ENCODE measurements at regions not wholly inside any gene's neighbourhood (a gene's known extent, or its start where the extent isn't known, plus 50 kb on each side); places are given as distances from the start of the nearest gene placed in this dataset.

- H3K9me3 Mint-ChIP-seq = no peaks in the 10 kb centered on the region
- peaks cover 2% of the 10 kb centered on the region for H3K27me3 Mint-ChIP-seq
- no peaks in the 10 kb centered on the region for H3K36me3 Mint-ChIP-seq
- peak overlapping the region in 2 of 3 donors; percentile 30 to 96 for H3K27ac Mint-ChIP-seq
- peaks cover 49 to 65% (median 59%) of the 10 kb centered on the region in 3 donors for H3K4me1 Mint-ChIP-seq
- H3K4me3 Mint-ChIP-seq = no peak overlapping the region
These were observed 97.9 kb downstream of the IRF8 start for GRCh38 chr16:85996843-85997242.

- H3K27ac Mint-ChIP-seq = peak overlapping the region in 2 of 3 donors; percentile 46 to 82
- H3K4me3 Mint-ChIP-seq = peak overlapping the region; percentile 33 to 83 (median 62)
- H3K36me3 Mint-ChIP-seq = no peaks in the 10 kb centered on the region
- peaks cover 2% of the 10 kb centered on the region for H3K27me3 Mint-ChIP-seq
- no peaks in the 10 kb centered on the region for H3K9me3 Mint-ChIP-seq
- H3K4me1 Mint-ChIP-seq = peaks cover 54 to 68% (median 57%) of the 10 kb centered on the region in 3 donors
These were observed 99.4 kb downstream of the IRF8 start for GRCh38 chr16:85998171-85998867.

- peak overlapping the region; percentile 11 to 46 (median 39) for H3K27ac Mint-ChIP-seq
- peak overlapping the region; percentile 33 to 83 (median 62) for H3K4me3 Mint-ChIP-seq
- peaks cover 2% of the 10 kb centered on the region for H3K27me3 Mint-ChIP-seq
- H3K9me3 Mint-ChIP-seq = no peaks in the 10 kb centered on the region
- peaks cover 58 to 72% (median 59%) of the 10 kb centered on the region in 3 donors for H3K4me1 Mint-ChIP-seq
- H3K36me3 Mint-ChIP-seq = no peaks in the 10 kb centered on the region
These were observed 100.1 kb downstream of the IRF8 start for GRCh38 chr16:85998868-85999729.

GRCh38 chr16:85999778-86000177 is 100.8 kb downstream of the IRF8 start:
- H3K36me3 Mint-ChIP-seq = no peaks in the 10 kb centered on the region
- peak overlapping the region in 1 of 3 donors; percentile 46 for H3K27ac Mint-ChIP-seq
- peaks cover 2% of the 10 kb centered on the region for H3K27me3 Mint-ChIP-seq
- peak overlapping the region in 1 of 4 donors; percentile 12 for H3K4me3 Mint-ChIP-seq
- H3K4me1 Mint-ChIP-seq = peaks cover 56 to 68% (median 56%) of the 10 kb centered on the region in 3 donors
- no peaks in the 10 kb centered on the region for H3K9me3 Mint-ChIP-seq

- peak overlapping the region; percentile 79 to 95 (median 83) for H3K27ac Mint-ChIP-seq
- peak overlapping the region in 3 of 4 donors; percentile 44 to 88 (median 73) for H3K4me3 Mint-ChIP-seq
- H3K9me3 Mint-ChIP-seq = peaks cover 0 to 3% (median 0%) of the 10 kb centered on the region in 3 donors
- H3K4me1 Mint-ChIP-seq = peaks cover 42 to 54% (median 50%) of the 10 kb centered on the region in 3 donors
- peaks cover 2% of the 10 kb centered on the region for H3K27me3 Mint-ChIP-seq
- H3K36me3 Mint-ChIP-seq = no peaks in the 10 kb centered on the region
These were observed 103.4 kb downstream of the IRF8 start for GRCh38 chr16:86002178-86002900.

GRCh38 chr16:86007524-86007923 is 108.6 kb downstream of the IRF8 start:
- Mint-ChIP-seq H3K4me1 (peaks cover 42 to 60% (median 55%) of the 10 kb centered on the region in 3 donors), H3K4me3 (peak overlapping the region in 1 of 4 donors; percentile 80)

GRCh38 chr16:86010680-86011141 is 111.7 kb downstream of the IRF8 start:
- peaks cover 0 to 5% (median 4%) of the 10 kb centered on the region in 3 donors for H3K9me3 Mint-ChIP-seq
- peak overlapping the region in 2 of 3 donors; percentile 25 to 78 for H3K27ac Mint-ChIP-seq
- H3K27me3 Mint-ChIP-seq = peaks cover 8% of the 10 kb centered on the region
- peaks cover 3% of the 10 kb centered on the region for H3K36me3 Mint-ChIP-seq
- peaks cover 33 to 60% (median 55%) of the 10 kb centered on the region in 3 donors for H3K4me1 Mint-ChIP-seq
- H3K4me3 Mint-ChIP-seq = peak overlapping the region in 3 of 4 donors; percentile 53 to 78 (median 57)

More at GRCh38 chr16:86007524-86007923, 108.6 kb downstream of the IRF8 start:
- peaks cover 8% of the 10 kb centered on the region for H3K27me3 Mint-ChIP-seq
- no peak overlapping the region for H3K27ac Mint-ChIP-seq
- peaks cover 3% of the 10 kb centered on the region for H3K36me3 Mint-ChIP-seq
- peaks cover 0 to 3% (median 0%) of the 10 kb centered on the region in 3 donors for H3K9me3 Mint-ChIP-seq

- H3K36me3 Mint-ChIP-seq = peaks cover 3% of the 10 kb centered on the region
- peaks cover 0 to 5% (median 4%) of the 10 kb centered on the region in 3 donors for H3K9me3 Mint-ChIP-seq
- H3K4me1 Mint-ChIP-seq = peaks cover 30 to 64% (median 58%) of the 10 kb centered on the region in 3 donors
- H3K4me3 Mint-ChIP-seq = peak overlapping the region in 3 of 4 donors; percentile 31 to 78 (median 68)
- peaks cover 8% of the 10 kb centered on the region for H3K27me3 Mint-ChIP-seq
- H3K27ac Mint-ChIP-seq = peak overlapping the region in 2 of 3 donors; percentile 78 to 79
These were observed 112.6 kb downstream of the IRF8 start for GRCh38 chr16:86011532-86011931.

- Mint-ChIP-seq H3K27me3 (peaks cover 11% of the 10 kb centered on the region), H3K4me1 (peaks cover 30 to 63% (median 55%) of the 10 kb centered on the region in 3 donors), H3K4me3 (peak overlapping the region in 2 of 4 donors; percentile 6 to 46), H3K36me3 (peaks cover 3% of the 10 kb centered on the region), H3K9me3 (peaks cover 0 to 5% (median 4%) of the 10 kb centered on the region in 3 donors), H3K27ac (peak overlapping the region in 1 of 3 donors; percentile 78)
These were observed 113.3 kb downstream of the IRF8 start for GRCh38 chr16:86012221-86012620.

- no peaks in the 10 kb centered on the region for H3K36me3 Mint-ChIP-seq
- H3K4me1 Mint-ChIP-seq = peaks cover 23 to 56% (median 46%) of the 10 kb centered on the region in 3 donors
- H3K4me3 Mint-ChIP-seq = no peak overlapping the region
- H3K9me3 Mint-ChIP-seq = peaks cover 0 to 5% (median 4%) of the 10 kb centered on the region in 3 donors
- no peak overlapping the region for H3K27ac Mint-ChIP-seq
- H3K27me3 Mint-ChIP-seq = peaks cover 12% of the 10 kb centered on the region
These were observed 114.9 kb downstream of the IRF8 start for GRCh38 chr16:86013867-86014266.

- Mint-ChIP-seq H3K27me3 (peaks cover 13% of the 10 kb centered on the region), H3K27ac (peak overlapping the region in 1 of 3 donors; percentile 23), H3K4me3 (no peak overlapping the region), H3K9me3 (peaks cover 4 to 13% (median 4%) of the 10 kb centered on the region in 3 donors), H3K36me3 (no peaks in the 10 kb centered on the region), H3K4me1 (peaks cover 17 to 44% (median 38%) of the 10 kb centered on the region in 3 donors)
These were observed 116.6 kb downstream of the IRF8 start for GRCh38 chr16:86015606-86016005.

- Mint-ChIP-seq H3K9me3 (peaks cover 4 to 13% (median 4%) of the 10 kb centered on the region in 3 donors), H3K36me3 (no peaks in the 10 kb centered on the region), H3K27me3 (peaks cover 13% of the 10 kb centered on the region), H3K4me1 (peaks cover 12 to 38% (median 32%) of the 10 kb centered on the region in 3 donors), H3K4me3 (no peak overlapping the region), H3K27ac (peak overlapping the region; percentile 23 to 39 (median 25))
These were observed 117.4 kb downstream of the IRF8 start for GRCh38 chr16:86016201-86016965.

- H3K4me1 Mint-ChIP-seq = peaks cover 5 to 26% (median 18%) of the 10 kb centered on the region in 3 donors
- peaks cover 10% of the 10 kb centered on the region for H3K27me3 Mint-ChIP-seq
- H3K27ac Mint-ChIP-seq = peak overlapping the region; percentile 67 to 97 (median 80)
- H3K4me3 Mint-ChIP-seq = peak overlapping the region in 3 of 4 donors; percentile 2 to 43 (median 19)
- peaks cover 4 to 13% (median 4%) of the 10 kb centered on the region in 3 donors for H3K9me3 Mint-ChIP-seq
- H3K36me3 Mint-ChIP-seq = no peaks in the 10 kb centered on the region
These were observed 119.1 kb downstream of the IRF8 start for GRCh38 chr16:86018071-86018470.

Measured in IgD-negative memory B cell (primary cell).